ENCODE measurements at regions not wholly inside any gene's neighbourhood (a gene's known extent, or its start where the extent isn't known, plus 50 kb on each side); places are given as distances from the start of the nearest gene placed in this dataset.

DNA sequence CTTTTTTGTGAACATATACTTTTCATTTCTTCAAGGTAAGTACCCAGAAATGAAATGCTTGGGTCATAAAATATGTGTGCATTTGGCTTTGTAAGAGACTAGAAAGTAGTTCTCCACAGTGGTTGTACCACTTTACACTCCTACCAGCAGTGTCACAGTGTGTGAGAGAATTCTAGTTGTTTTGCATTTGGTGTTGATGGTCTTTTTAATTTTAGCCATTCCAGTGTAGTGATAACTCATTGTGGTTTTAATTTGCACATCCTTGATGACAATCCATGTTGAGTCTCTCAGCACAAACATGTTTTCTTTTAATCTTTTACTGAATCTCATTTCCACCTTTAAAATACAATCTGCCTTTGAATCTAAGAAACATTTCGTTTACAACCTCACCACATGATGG is 402.5 kb upstream of the ETAA1 start:
- TF ChIP-seq, protein P1, sequence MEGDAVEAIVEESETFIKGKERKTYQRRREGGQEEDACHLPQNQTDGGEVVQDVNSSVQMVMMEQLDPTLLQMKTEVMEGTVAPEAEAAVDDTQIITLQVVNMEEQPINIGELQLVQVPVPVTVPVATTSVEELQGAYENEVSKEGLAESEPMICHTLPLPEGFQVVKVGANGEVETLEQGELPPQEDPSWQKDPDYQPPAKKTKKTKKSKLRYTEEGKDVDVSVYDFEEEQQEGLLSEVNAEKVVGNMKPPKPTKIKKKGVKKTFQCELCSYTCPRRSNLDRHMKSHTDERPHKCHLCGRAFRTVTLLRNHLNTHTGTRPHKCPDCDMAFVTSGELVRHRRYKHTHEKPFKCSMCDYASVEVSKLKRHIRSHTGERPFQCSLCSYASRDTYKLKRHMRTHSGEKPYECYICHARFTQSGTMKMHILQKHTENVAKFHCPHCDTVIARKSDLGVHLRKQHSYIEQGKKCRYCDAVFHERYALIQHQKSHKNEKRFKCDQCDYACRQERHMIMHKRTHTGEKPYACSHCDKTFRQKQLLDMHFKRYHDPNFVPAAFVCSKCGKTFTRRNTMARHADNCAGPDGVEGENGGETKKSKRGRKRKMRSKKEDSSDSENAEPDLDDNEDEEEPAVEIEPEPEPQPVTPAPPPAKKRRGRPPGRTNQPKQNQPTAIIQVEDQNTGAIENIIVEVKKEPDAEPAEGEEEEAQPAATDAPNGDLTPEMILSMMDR (conservative IDR thresholded peaks at IDR 0.05): no peak
- TF ChIP-seq EZH2 (IDR thresholded peaks at IDR 0.05; ENCODE audit: low read depth): no peak
